Lower leg skin (tissue), 4 donors: ENCODE measurements at regions not wholly inside any gene's neighbourhood (a gene's known extent, or its start where the extent isn't known, plus 50 kb on each side); places are given as distances from the start of the nearest gene placed in this dataset.

Experiments used
- DNase-seq, 2 donors: peaks; one replicate each; pipeline ENCODE4 v3.0.0-alpha.2; 2019; ENCODE audit warnings: low spot score in 2 of 2
- H3K4me3 ChIP-seq: fragments of 200-600 bp; sonication (generic); 2 replicates; pipeline ENCODE4 v1.5.1; 2017; ENCODE audit warnings: mild to moderate bottlenecking, low read depth; ENCODE audit not compliant: poor library complexity, severe bottlenecking
- CTCF ChIP-seq, 3 donors: fragments of 450-650 bp; IDR thresholded peaks; one replicate each; pipeline ENCODE4 v1.5.1; 2016; ENCODE audit warnings: antibody characterized with exemption in 3 of 3, mild to moderate bottlenecking in 3 of 3, moderate library complexity in 2 of 3
- POLR2A ChIP-seq, 2 donors: fragments of 450-650 bp; IDR thresholded peaks; one replicate each; pipeline ENCODE4 v1.6.1; 2016 to 2017; ENCODE audit warnings: antibody characterized with exemption in 2 of 2, mild to moderate bottlenecking in 1 of 2, moderate library complexity in 1 of 2
- WGBS, 2 donors: methylation state at CpG; one replicate each; pipeline ENCODE4 v1.1.5; 2018; 5-methylcytosine and 5-hydroxymethylcytosine counted together
- intact Hi-C: fragments of 100-400 bp; cut with DNase I; formaldehyde crosslinking; loops from one replicate; pipeline ENCODE4 v1.15.0; 2023; ENCODE audit warnings: low total_unique reads

- intact Hi-C loops: no loop called here
- 33 to 48% methylated on average over 2 of the region's 2 CpGs for WGBS, 2 donors
- no peak overlapping the region for H3K4me3 ChIP-seq
- DNase-seq: no peak
- TF ChIP-seq CTCF (IDR thresholded peaks at IDR 0.05): no peak
- no peak for TF ChIP-seq POLR2A (IDR thresholded peaks at IDR 0.05)
Measured at GRCh38 chr1:68330391-68330790, 98.1 kb upstream of the WLS start.

DNA sequence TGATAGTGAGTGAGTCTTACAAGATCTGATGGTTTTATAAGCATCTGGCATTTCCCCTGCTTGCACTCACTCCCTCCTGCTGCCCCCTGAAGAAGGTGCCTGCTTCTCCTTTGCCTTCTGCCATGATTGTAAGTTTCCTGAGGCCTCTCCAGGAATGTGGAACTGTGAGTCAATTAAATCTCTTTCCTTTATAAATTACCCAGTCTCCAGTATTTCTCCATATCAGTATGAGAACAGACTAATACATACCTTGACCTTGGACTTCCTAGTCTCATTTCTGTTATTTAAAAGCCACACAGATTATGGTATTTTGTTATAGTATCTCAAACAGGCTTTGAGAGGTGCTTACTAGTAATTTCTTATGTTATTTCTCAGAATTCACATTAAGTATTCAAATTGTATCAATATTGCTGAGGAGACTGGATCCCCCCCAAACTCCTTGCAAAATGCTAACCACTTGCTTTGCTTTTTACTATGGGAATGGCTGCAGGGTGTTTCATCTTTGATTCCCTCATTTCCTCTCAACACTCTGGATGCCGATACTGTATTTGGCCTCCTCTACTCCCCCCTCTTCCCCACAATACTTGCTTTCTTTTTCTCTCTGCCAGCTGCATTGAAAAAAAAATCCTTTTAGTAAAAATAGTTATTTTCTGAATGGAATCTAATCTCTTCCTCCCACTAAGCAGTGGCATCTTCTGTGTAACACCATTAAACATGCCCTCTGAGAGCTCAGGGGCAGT, 96.9 kb upstream of the WLS start:
- H3K4me3 ChIP-seq: no peak overlapping the region
- DNase-seq: no peak
- intact Hi-C loops: no loop called here
- TF ChIP-seq CTCF (IDR thresholded peaks at IDR 0.05) (no peak), POLR2A (IDR thresholded peaks at IDR 0.05) (no peak)
- WGBS, 2 donors: 42 to 64% methylated on average over 1 of the region's 1 CpG

DNA sequence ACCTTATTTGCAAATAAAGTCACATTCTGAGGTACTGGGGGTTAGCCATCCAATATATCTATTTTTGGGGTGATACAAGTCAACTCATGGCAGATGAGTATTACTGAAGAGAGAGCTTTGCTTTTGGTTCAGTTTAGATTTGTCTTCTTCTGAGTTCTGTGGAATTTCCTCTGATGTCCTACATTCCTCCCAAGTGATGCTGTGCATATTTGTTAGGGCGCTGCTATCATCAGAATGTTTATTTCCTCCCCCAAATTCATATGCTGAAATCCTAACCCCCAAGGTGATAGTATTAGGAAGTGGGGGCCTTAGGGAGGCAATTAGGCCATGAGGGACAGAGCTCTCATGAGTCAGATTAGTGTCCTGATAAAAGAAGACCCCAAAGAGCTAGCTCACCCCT, 96.2 kb upstream of the WLS start:
- H3K4me3 ChIP-seq: no peak overlapping the region
- TF ChIP-seq POLR2A (IDR thresholded peaks at IDR 0.05) (no peak), CTCF (IDR thresholded peaks at IDR 0.05) (no peak)
- intact Hi-C loops: no loop called here
- DNase-seq: no peak
- WGBS, 2 donors: 96 to 100% methylated on average over 1 of the region's 1 CpG

DNA sequence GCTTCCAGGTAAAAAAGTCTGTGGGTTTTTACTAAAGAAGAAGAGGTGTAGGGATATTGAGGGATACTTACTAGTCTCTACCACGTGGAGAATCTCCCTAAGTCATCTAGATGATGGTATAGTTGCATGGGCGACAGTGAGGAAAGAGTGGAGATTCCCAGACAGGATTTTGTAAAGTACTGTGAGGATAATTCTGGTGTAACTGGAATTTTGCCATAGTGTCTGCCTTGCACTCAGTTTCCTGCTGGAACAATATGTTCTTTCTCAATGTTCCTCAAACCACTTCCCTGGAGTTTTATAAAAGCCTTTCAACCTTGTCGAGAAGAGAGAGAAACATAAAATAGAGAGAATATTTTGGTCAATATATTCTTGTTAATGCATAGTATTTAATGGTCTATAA, 95.1 kb upstream of the WLS start:
- H3K4me3 ChIP-seq: no peak overlapping the region
- DNase-seq: peak in 1 of 2 donors; percentile 19
- intact Hi-C loops: no loop called here
- TF ChIP-seq CTCF (IDR thresholded peaks at IDR 0.05) (no peak), POLR2A (IDR thresholded peaks at IDR 0.05) (no peak)
- WGBS, 2 donors: 57 to 69% methylated on average over 3 of the region's 3 CpGs

GRCh38 chr1:68326481-68326880, 94.2 kb upstream of the WLS start:
- intact Hi-C loops: no loop called here
- no peak for TF ChIP-seq CTCF (IDR thresholded peaks at IDR 0.05)
- no peak for TF ChIP-seq POLR2A (IDR thresholded peaks at IDR 0.05)
- H3K4me3 ChIP-seq: no peak overlapping the region
- DNase-seq: no peak
- WGBS, 2 donors: 74 to 97% methylated on average over 2 of the region's 2 CpGs

DNA sequence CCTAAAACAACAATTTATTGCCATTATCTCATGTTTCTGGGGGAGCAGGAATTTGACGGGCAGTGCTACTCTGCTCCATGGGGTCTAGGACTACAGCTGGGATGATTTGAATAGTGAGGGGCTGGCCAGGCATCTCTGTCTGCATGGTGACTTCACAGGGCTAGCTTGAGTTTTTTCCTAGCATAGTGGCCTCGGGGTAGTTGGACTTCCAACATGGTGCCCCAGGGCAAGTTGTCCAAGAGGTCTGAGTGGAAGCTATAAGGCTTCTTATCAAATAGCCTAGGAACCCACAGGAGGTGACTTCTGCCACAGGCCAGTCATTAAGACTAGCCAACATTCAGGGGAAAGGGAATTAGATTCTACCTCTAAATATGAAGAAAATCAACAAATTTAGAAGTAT, 92.0 kb upstream of the WLS start:
- no peak overlapping the region for H3K4me3 ChIP-seq
- intact Hi-C loops: no loop called here
- 74 to 92% methylated on average over 2 of the region's 2 CpGs for WGBS, 2 donors
- TF ChIP-seq CTCF (IDR thresholded peaks at IDR 0.05) (no peak), POLR2A (IDR thresholded peaks at IDR 0.05) (no peak)
- DNase-seq: no peak
